SU-DHL-6 (cell line): ENCODE measurements at regions not wholly inside any gene's neighbourhood (a gene's known extent, or its start where the extent isn't known, plus 50 kb on each side); places are given as distances from the start of the nearest gene placed in this dataset.

Experiments used
- H2AFZ ChIP-seq: fragments of 200-600 bp; sonication (generic); 2 replicates; pipeline ENCODE4 v1.6.1; 2014; ENCODE audit warnings: low read depth, mild to moderate bottlenecking, moderate library complexity, mixed read lengths, antibody characterized with exemption, low read length; ENCODE audit not compliant: severe bottlenecking
- H3F3A ChIP-seq: fragments of 200-600 bp; shearing (Covaris generic); 2 replicates; pipeline ENCODE4 v1.6.0; 2016; ENCODE audit warnings: antibody characterized with exemption, mild to moderate bottlenecking; ENCODE audit not compliant: insufficient read depth
- H3K27ac ChIP-seq: fragments of 200-600 bp; sonication (generic); 2 replicates; pipeline ENCODE4 v1.5.1; 2016; ENCODE audit warnings: low read depth, mild to moderate bottlenecking, low read length, moderate library complexity, mixed read lengths
- H3K27me3 ChIP-seq: fragments of 200-600 bp; sonication (generic), shearing (Covaris generic); 2 replicates; pipeline ENCODE4 v1.6.0; 2014; ENCODE audit warnings: mild to moderate bottlenecking, low read length
- H3K36me3 ChIP-seq: fragments of 200-600 bp; sonication (generic); 2 replicates; pipeline ENCODE4 v1.6.1; 2014; ENCODE audit warnings: mild to moderate bottlenecking, low read length, mixed read lengths
- H3K4me2 ChIP-seq: fragments of 300-600, 200-600 bp; shearing (Covaris generic), sonication (generic); 2 replicates; pipeline ENCODE4 v1.6.0; 2014; ENCODE audit warnings: low read length, low read depth, mild to moderate bottlenecking; ENCODE audit not compliant: poor library complexity, severe bottlenecking
- H3K4me3 ChIP-seq: fragments of 200-600 bp; sonication (generic); 2 replicates; pipeline ENCODE4 v1.5.1; 2014; ENCODE audit warnings: antibody characterized with exemption, low read length, mild to moderate bottlenecking, mixed read lengths; ENCODE audit not compliant: insufficient read depth, poor library complexity, severe bottlenecking
- H3K79me2 ChIP-seq: fragments of 200-600 bp; sonication (generic); 2 replicates; pipeline ENCODE4 v1.6.1; 2014; ENCODE audit warnings: mild to moderate bottlenecking, low read length, moderate library complexity; ENCODE audit not compliant: insufficient read depth
- H3K9ac ChIP-seq: fragments of 200-600 bp; sonication (generic); 2 replicates; pipeline ENCODE4 v1.7.0; 2014; ENCODE audit warnings: mild to moderate bottlenecking, low read length
- H3K9me2 ChIP-seq: fragments of 200-600 bp; sonication (generic); replicated peaks from 2 replicates; pipeline ENCODE4 v1.6.1; 2014; ENCODE audit warnings: low read length; ENCODE audit not compliant: insufficient read depth
- H3K9me3 ChIP-seq: fragments of 200-600 bp; sonication (generic); 2 replicates; pipeline ENCODE4 v1.6.1; 2014; ENCODE audit warnings: low read length, mixed read lengths; ENCODE audit not compliant: insufficient read depth
- H4K20me1 ChIP-seq: fragments of 200-600 bp; sonication (generic); 2 replicates; pipeline ENCODE4 v1.6.1; 2014; ENCODE audit warnings: low read depth, mild to moderate bottlenecking, antibody characterized with exemption, low read length, moderate library complexity, mixed read lengths
- EZH2phosphoT487 ChIP-seq: fragments of 200-600 bp; sonication (generic), shearing (Covaris generic); conservative IDR thresholded peaks from 2 replicates; pipeline ENCODE4 v1.6.1; 2018; ENCODE audit warnings: mild to moderate bottlenecking, antibody characterized with exemption, low read length, moderate library complexity, mixed read lengths
- TF ChIP-seq, protein P1 (sequence below): fragments of 200-600 bp; sonication (generic); IDR thresholded peaks from one replicate; pipeline ENCODE4 v1.5.1; 2017; ENCODE audit warnings: antibody characterized with exemption, mild to moderate bottlenecking, low read length, moderate library complexity; ENCODE audit not compliant: insufficient read depth, poor library complexity, severe bottlenecking

GRCh38 chr2:41496908-41497307, 550.9 kb upstream of the PKDCC start:
- H2AFZ ChIP-seq = no peak overlapping the region
- H3K79me2 ChIP-seq = no peaks in the 10 kb centered on the region
- no peaks in the 10 kb centered on the region for H3F3A ChIP-seq
- H3K9me2 ChIP-seq = no peaks in the 10 kb centered on the region
- H3K27ac ChIP-seq = no peak overlapping the region
- H4K20me1 ChIP-seq = no peaks in the 10 kb centered on the region
- H3K36me3 ChIP-seq = no peaks in the 10 kb centered on the region
- H3K4me3 ChIP-seq = no peak overlapping the region
- TF ChIP-seq, protein P1, sequence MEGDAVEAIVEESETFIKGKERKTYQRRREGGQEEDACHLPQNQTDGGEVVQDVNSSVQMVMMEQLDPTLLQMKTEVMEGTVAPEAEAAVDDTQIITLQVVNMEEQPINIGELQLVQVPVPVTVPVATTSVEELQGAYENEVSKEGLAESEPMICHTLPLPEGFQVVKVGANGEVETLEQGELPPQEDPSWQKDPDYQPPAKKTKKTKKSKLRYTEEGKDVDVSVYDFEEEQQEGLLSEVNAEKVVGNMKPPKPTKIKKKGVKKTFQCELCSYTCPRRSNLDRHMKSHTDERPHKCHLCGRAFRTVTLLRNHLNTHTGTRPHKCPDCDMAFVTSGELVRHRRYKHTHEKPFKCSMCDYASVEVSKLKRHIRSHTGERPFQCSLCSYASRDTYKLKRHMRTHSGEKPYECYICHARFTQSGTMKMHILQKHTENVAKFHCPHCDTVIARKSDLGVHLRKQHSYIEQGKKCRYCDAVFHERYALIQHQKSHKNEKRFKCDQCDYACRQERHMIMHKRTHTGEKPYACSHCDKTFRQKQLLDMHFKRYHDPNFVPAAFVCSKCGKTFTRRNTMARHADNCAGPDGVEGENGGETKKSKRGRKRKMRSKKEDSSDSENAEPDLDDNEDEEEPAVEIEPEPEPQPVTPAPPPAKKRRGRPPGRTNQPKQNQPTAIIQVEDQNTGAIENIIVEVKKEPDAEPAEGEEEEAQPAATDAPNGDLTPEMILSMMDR = peak; percentile 28
- TF ChIP-seq EZH2phosphoT487 = no peak
- no peak overlapping the region for H3K4me2 ChIP-seq
- no peaks in the 10 kb centered on the region for H3K27me3 ChIP-seq
- peaks cover 36% of the 10 kb centered on the region for H3K9me3 ChIP-seq
- H3K9ac ChIP-seq = no peak overlapping the region

DNA sequence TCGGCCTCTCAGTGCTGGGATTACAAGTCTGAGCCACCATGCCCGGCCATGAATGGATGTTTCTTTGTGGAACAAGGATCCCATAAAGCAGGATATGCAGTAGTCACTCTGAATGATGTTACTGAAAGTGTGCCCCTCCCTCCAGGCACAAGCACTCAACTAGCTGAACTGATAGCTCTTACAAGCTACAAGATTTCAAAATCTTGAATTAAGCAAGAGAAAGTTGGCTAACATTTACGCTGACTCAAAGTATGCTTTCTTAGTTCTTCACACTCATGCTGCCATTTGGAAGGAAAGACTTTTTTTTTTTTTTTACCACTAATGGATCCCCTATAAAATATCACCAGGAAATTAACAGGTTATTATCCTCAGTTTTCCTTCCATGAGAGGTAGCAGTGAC, 549.0 kb upstream of the PKDCC start:
- Histone ChIP-seq H4K20me1 (no peaks in the 10 kb centered on the region), H3K9me3 (peaks cover 36% of the 10 kb centered on the region), H2AFZ (no peak overlapping the region), H3K9ac (no peak overlapping the region), H3K27ac (no peak overlapping the region), H3K4me3 (no peak overlapping the region), H3K79me2 (no peaks in the 10 kb centered on the region), H3K9me2 (no peaks in the 10 kb centered on the region), H3K4me2 (no peak overlapping the region), H3K36me3 (no peaks in the 10 kb centered on the region), H3F3A (no peaks in the 10 kb centered on the region), H3K27me3 (no peaks in the 10 kb centered on the region)
- TF ChIP-seq, protein P1 = no peak
- TF ChIP-seq EZH2phosphoT487 = no peak

- H3K27me3 ChIP-seq = no peaks in the 10 kb centered on the region
- no peak overlapping the region for H3K4me2 ChIP-seq
- no peaks in the 10 kb centered on the region for H3K9me2 ChIP-seq
- no peaks in the 10 kb centered on the region for H3K36me3 ChIP-seq
- H2AFZ ChIP-seq = no peak overlapping the region
- no peaks in the 10 kb centered on the region for H3F3A ChIP-seq
- H3K79me2 ChIP-seq = no peaks in the 10 kb centered on the region
- no peak overlapping the region for H3K27ac ChIP-seq
- no peak overlapping the region for H3K9ac ChIP-seq
- H4K20me1 ChIP-seq = no peaks in the 10 kb centered on the region
- H3K9me3 ChIP-seq = peaks cover 20% of the 10 kb centered on the region; the same call in 1 of the 2 replicates
- no peak overlapping the region for H3K4me3 ChIP-seq
- TF ChIP-seq, protein P1 = no peak
- TF ChIP-seq EZH2phosphoT487 = no peak
Measured at GRCh38 chr2:41500895-41501294, 546.9 kb upstream of the PKDCC start.
